Heart left ventricle (tissue), 16 donors: ENCODE measurements at regions not wholly inside any gene's neighbourhood (a gene's known extent, or its start where the extent isn't known, plus 50 kb on each side); places are given as distances from the start of the nearest gene placed in this dataset.

ENCODE experiments used
- ATAC-seq, 4 donors: fragments of 200-7000 bp; cut with Tn5 transposase; one replicate each; pipeline ENCODE4 v1.9.1; 2020 to 2022; ENCODE audit warnings: moderate library complexity in 4 of 4, mild to moderate bottlenecking in 3 of 4, moderate number of reproducible peaks in 1 of 4
- DNase-seq, 5 donors: peaks; one replicate each; pipeline ENCODE4 v3.0.0-alpha.2; 2020
- H3K27ac ChIP-seq, 12 donors: fragments of 200-600 bp; sonication (generic) in 4 of 12; one replicate each; pipeline versions ENCODE4 v1.5.0 to v1.8.0; 2016 to 2022; ENCODE audit warnings: mild to moderate bottlenecking in 2 of 12
- H3K27me3 ChIP-seq, 9 donors: fragments of 200-600 bp; sonication (generic) in 2 of 9; one replicate each; pipeline versions ENCODE4 v1.5.1 to v1.8.0; 2016 to 2022; ENCODE audit warnings: mild to moderate bottlenecking in 3 of 9
- H3K36me3 ChIP-seq, 9 donors: fragments of 200-600 bp; sonication (generic) in 2 of 9; one replicate each; pipeline versions ENCODE4 v1.5.0 to v1.8.0; 2018 to 2022; ENCODE audit warnings: mild to moderate bottlenecking in 2 of 9
- H3K4me1 ChIP-seq, 12 donors: fragments of 200-600 bp; sonication (generic) in 4 of 12; one replicate each; pipeline versions ENCODE4 v1.5.0 to v1.8.0; 2016 to 2022; ENCODE audit warnings: mild to moderate bottlenecking in 3 of 12
- H3K4me3 ChIP-seq, 12 donors: fragments of 200-600 bp; sonication (generic) in 4 of 12; one replicate each; pipeline versions ENCODE4 v1.5.0 to v1.8.0; 2017 to 2022; ENCODE audit warnings: mild to moderate bottlenecking in 9 of 12, moderate library complexity in 4 of 12
- H3K9me3 ChIP-seq, 12 donors: fragments of 200-600 bp; sonication (generic) in 4 of 12; one replicate each; pipeline versions ENCODE4 v1.5.0 to v1.8.0; 2016 to 2022; ENCODE audit warnings: mild to moderate bottlenecking in 1 of 12
- CTCF ChIP-seq, 12 donors: fragments of 200-600 bp; sonication (generic) in 4 of 12; IDR thresholded peaks; one replicate each; pipeline versions ENCODE4 v1.5.0 to v1.8.0; 2018 to 2022; ENCODE audit warnings: antibody characterized with exemption in 12 of 12, mild to moderate bottlenecking in 5 of 12
- POLR2A ChIP-seq, 2 donors: fragments of 450-650 bp; IDR thresholded peaks; one replicate each; pipeline ENCODE4 v1.6.1; 2017; ENCODE audit warnings: antibody characterized with exemption in 2 of 2, mild to moderate bottlenecking in 2 of 2, moderate library complexity in 2 of 2
- WGBS, 4 donors: extraction: QIAGEN DNeasy Blood & Tissue Kit in 2 of 4; methylation state at CpG; one replicate each; pipeline versions ENCODE4 v1.1.5 to v1.1.7; 2013 to 2018; 5-methylcytosine and 5-hydroxymethylcytosine counted together
- intact Hi-C, 10 donors: fragments of 100-400 bp; cut with DNase I; formaldehyde crosslinking; loops; one replicate each; pipeline versions ENCODE4 v1.11.1 to v1.14.2; 2022
- donor health status: ischemic (EF 13 %, LVEDD 7.1; RV severe dilation, severe dysfunction).
- donor health status: healthy with polysubstance abuse.
- donor health status: DM: no; HTN: yes; CAD: no.
- donor health status: DM: no; HTN: no; CAD: no.
- donor health status: ischemic (EF 25% LVEDD 6.9; RV normal size, moderate dysfunction).
- donor health status: ischemic (EF 25% LVEDD 5.7; RV mildly dilated, moderate dysfunction).
- donor health status: healthy.
- donor health status: DM: yes; HTN: yes; CAD: no.
- donor health status: ischemic (EF 35%, LVEDD 5.7; RV mildly dilated, moderate dysfunction).
- donor health status: nonischemic (EF 11% LVEDD 7.7; RV severe dilation, severe dysfunction).
- donor health status: DM: yes; HTN: yes; CAD: no.
- donor health status: PGD.
- donor health status: ischemic (EF 29% LVEDD 5.4; RV normal size, mild dysfunction).
- donor health status: nonischemic (EF 23%, LVEDD 6.1; RV moderate dilation, normal function).

GRCh38 chr3:72630327-72630968 is 217.8 kb downstream of the SHQ1 start:
- 85 to 94% (median 91%) methylated on average over 8 of the region's 8 CpGs for WGBS, 4 donors

GRCh38 chr3:72629191-72629631 is 219.0 kb downstream of the SHQ1 start:
- peak in 1 of 4 donors; percentile 33 for ATAC-seq
- H3K4me1 ChIP-seq, result peaks cover 0 to 28% (median 0%) of the 10 kb centered on the region in 12 donors
- intact Hi-C loops, result no loop called here
- DNase-seq, result no peak
- H3K4me3 ChIP-seq, result no peak overlapping the region
- H3K36me3 ChIP-seq, result no peaks in the 10 kb centered on the region
- no peaks in the 10 kb centered on the region for H3K27me3 ChIP-seq
- no peak for TF ChIP-seq POLR2A (IDR thresholded peaks at IDR 0.05)
- TF ChIP-seq CTCF (IDR thresholded peaks at IDR 0.05), result no peak
- H3K9me3 ChIP-seq, result peaks cover 0 to 5% (median 0%) of the 10 kb centered on the region in 12 donors
- peak overlapping the region in 1 of 12 donors; percentile 34 for H3K27ac ChIP-seq
- WGBS, 4 donors, result 50 to 79% (median 75%) methylated on average over 3 of the region's 3 CpGs

More at GRCh38 chr3:72630327-72630968, 217.8 kb downstream of the SHQ1 start:
- Histone ChIP-seq H3K36me3 (no peaks in the 10 kb centered on the region), H3K4me1 (peaks cover 0 to 28% (median 0%) of the 10 kb centered on the region in 12 donors), H3K4me3 (no peak overlapping the region), H3K27me3 (no peaks in the 10 kb centered on the region), H3K9me3 (peaks cover 0 to 5% (median 0%) of the 10 kb centered on the region in 12 donors), H3K27ac (no peak overlapping the region)
- no peak for DNase-seq
- intact Hi-C loops, result no loop called here
- TF ChIP-seq CTCF (IDR thresholded peaks at IDR 0.05) (no peak), POLR2A (IDR thresholded peaks at IDR 0.05) (no peak)
- no peak for ATAC-seq

DNA sequence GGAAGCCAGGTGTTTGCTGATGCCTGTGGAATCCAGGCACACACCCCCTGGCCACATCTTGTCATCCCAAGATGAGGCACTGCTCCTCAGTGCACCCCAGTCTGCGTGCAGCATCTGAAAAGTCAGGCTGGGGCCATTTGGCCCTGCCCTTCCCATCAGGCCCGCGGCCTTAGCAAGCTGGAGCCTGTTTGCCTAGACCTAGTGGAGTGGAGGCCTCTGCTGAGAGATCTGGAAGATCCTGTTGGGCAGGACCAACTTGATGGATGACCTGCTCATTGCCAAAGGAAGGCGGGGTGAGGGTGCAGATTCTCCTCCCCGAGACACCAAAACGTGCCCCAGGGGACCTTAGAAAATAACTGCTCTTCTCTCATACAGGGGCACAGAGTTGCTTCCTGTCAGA is 220.2 kb downstream of the SHQ1 start:
- H3K4me3 ChIP-seq, result no peak overlapping the region
- H3K27ac ChIP-seq, result no peak overlapping the region
- peaks cover 0 to 28% (median 0%) of the 10 kb centered on the region in 12 donors for H3K4me1 ChIP-seq
- ATAC-seq (no peak), DNase-seq (no peak)
- intact Hi-C loops, result no loop called here
- H3K27me3 ChIP-seq, result no peaks in the 10 kb centered on the region
- peaks cover 0 to 5% (median 0%) of the 10 kb centered on the region in 12 donors for H3K9me3 ChIP-seq
- H3K36me3 ChIP-seq, result no peaks in the 10 kb centered on the region
- WGBS, 4 donors, result 87 to 93% (median 90%) methylated on average over 4 to 6 of the region's 6 CpGs
- TF ChIP-seq CTCF (IDR thresholded peaks at IDR 0.05) (no peak), POLR2A (IDR thresholded peaks at IDR 0.05) (no peak)

- no peak for TF ChIP-seq POLR2A (IDR thresholded peaks at IDR 0.05)
- Histone ChIP-seq H3K4me3 (no peak overlapping the region), H3K4me1 (peaks cover 0 to 28% (median 0%) of the 10 kb centered on the region in 12 donors), H3K36me3 (no peaks in the 10 kb centered on the region), H3K27ac (no peak overlapping the region), H3K9me3 (peaks cover 0 to 3% (median 0%) of the 10 kb centered on the region in 12 donors), H3K27me3 (no peaks in the 10 kb centered on the region)
- intact Hi-C loops, result no loop called here
- WGBS, 4 donors, result 84 to 94% (median 92%) methylated on average over 4 of the region's 4 CpGs
- DNase-seq (no peak), ATAC-seq (no peak)
Observed at GRCh38 chr3:72627271-72627670, 221.0 kb downstream of the SHQ1 start.
